ENCODE measurements at regions not wholly inside any gene's neighbourhood (a gene's known extent, or its start where the extent isn't known, plus 50 kb on each side); places are given as distances from the start of the nearest gene placed in this dataset.

- Histone ChIP-seq H3K4me1 (ENCODE audit: insufficient read depth, low read length, poor library complexity, severe bottlenecking) (no peaks in the 10 kb centered on the region), H3K9me2 (replicated peaks; ENCODE audit: low read depth, low read length) (no peaks in the 10 kb centered on the region), H3K27me3 (ENCODE audit: insufficient read depth, low read length, poor library complexity, severe bottlenecking) (peaks cover 3% of the 10 kb centered on the region), H3K79me2 (ENCODE audit: insufficient read depth, low read length) (no peaks in the 10 kb centered on the region), H3K4me2 (ENCODE audit: low read depth, low read length, poor library complexity, severe bottlenecking) (no peak overlapping the region), H3K9ac (ENCODE audit: low read depth, low read length, poor library complexity, severe bottlenecking) (no peak overlapping the region), H3K4me3 (ENCODE audit: low read length, poor library complexity, severe bottlenecking) (no peak overlapping the region), H3F3A (ENCODE audit: low read depth) (no peaks in the 10 kb centered on the region), H3K36me3 (ENCODE audit: insufficient read depth, low read length) (no peaks in the 10 kb centered on the region), H3K9me3 (ENCODE audit: insufficient read depth, low read depth, low read length) (peaks cover 10% of the 10 kb centered on the region; the same call in 1 of the 2 replicates), H2AFZ (ENCODE audit: low read length) (no peak overlapping the region), H4K20me1 (ENCODE audit: insufficient read depth, low read length, poor library complexity, severe bottlenecking) (no peaks in the 10 kb centered on the region)
- TF ChIP-seq EZH2phosphoT487 (IDR thresholded peaks at IDR 0.05; ENCODE audit: borderline replicate concordance) (no peak), CTCF (conservative IDR thresholded peaks at IDR 0.05; ENCODE audit: low read length) (no peak)
Measured at GRCh38 chr5:74538206-74538661, 102.3 kb downstream of the ENC1 start.

- Histone ChIP-seq H3K4me2 (ENCODE audit: low read depth, low read length, poor library complexity, severe bottlenecking) (no peak overlapping the region), H3K9me2 (replicated peaks; ENCODE audit: low read depth, low read length) (no peaks in the 10 kb centered on the region), H3F3A (ENCODE audit: low read depth) (no peaks in the 10 kb centered on the region), H3K36me3 (ENCODE audit: insufficient read depth, low read length) (no peaks in the 10 kb centered on the region), H2AFZ (ENCODE audit: low read length) (no peak overlapping the region), H3K27me3 (ENCODE audit: insufficient read depth, low read length, poor library complexity, severe bottlenecking) (peaks cover 3% of the 10 kb centered on the region), H3K4me1 (ENCODE audit: insufficient read depth, low read length, poor library complexity, severe bottlenecking) (no peaks in the 10 kb centered on the region), H3K9ac (ENCODE audit: low read depth, low read length, poor library complexity, severe bottlenecking) (no peak overlapping the region), H3K9me3 (ENCODE audit: insufficient read depth, low read depth, low read length) (peaks cover 16% of the 10 kb centered on the region; the same call in 1 of the 2 replicates), H3K4me3 (ENCODE audit: low read length, poor library complexity, severe bottlenecking) (no peak overlapping the region), H3K79me2 (ENCODE audit: insufficient read depth, low read length) (no peaks in the 10 kb centered on the region), H4K20me1 (ENCODE audit: insufficient read depth, low read length, poor library complexity, severe bottlenecking) (no peaks in the 10 kb centered on the region)
- TF ChIP-seq EZH2phosphoT487 (IDR thresholded peaks at IDR 0.05; ENCODE audit: borderline replicate concordance) = no peak
- TF ChIP-seq CTCF (conservative IDR thresholded peaks at IDR 0.05; ENCODE audit: low read length) = no peak
Measured at GRCh38 chr5:74536658-74537057, 103.9 kb downstream of the ENC1 start.

- no peak overlapping the region for H3K9ac ChIP-seq (ENCODE audit: low read depth, low read length, poor library complexity, severe bottlenecking)
- H3K4me1 ChIP-seq (ENCODE audit: insufficient read depth, low read length, poor library complexity, severe bottlenecking) = no peaks in the 10 kb centered on the region
- no peak for TF ChIP-seq EZH2phosphoT487 (IDR thresholded peaks at IDR 0.05; ENCODE audit: borderline replicate concordance)
- no peak overlapping the region for H3K4me3 ChIP-seq (ENCODE audit: low read length, poor library complexity, severe bottlenecking)
- no peaks in the 10 kb centered on the region for H3K9me2 ChIP-seq (replicated peaks; ENCODE audit: low read depth, low read length)
- H3K27me3 ChIP-seq (ENCODE audit: insufficient read depth, low read length, poor library complexity, severe bottlenecking) = peaks cover 1% of the 10 kb centered on the region
- no peaks in the 10 kb centered on the region for H3K36me3 ChIP-seq (ENCODE audit: insufficient read depth, low read length)
- H2AFZ ChIP-seq (ENCODE audit: low read length) = no peak overlapping the region
- H3K4me2 ChIP-seq (ENCODE audit: low read depth, low read length, poor library complexity, severe bottlenecking) = no peak overlapping the region
- H3K79me2 ChIP-seq (ENCODE audit: insufficient read depth, low read length) = no peaks in the 10 kb centered on the region
- peaks cover 16% of the 10 kb centered on the region; the same call in 1 of the 2 replicates for H3K9me3 ChIP-seq (ENCODE audit: insufficient read depth, low read depth, low read length)
- no peaks in the 10 kb centered on the region for H3F3A ChIP-seq (ENCODE audit: low read depth)
- H4K20me1 ChIP-seq (ENCODE audit: insufficient read depth, low read length, poor library complexity, severe bottlenecking) = no peaks in the 10 kb centered on the region
Measured at GRCh38 chr5:74535926-74536325, 104.6 kb downstream of the ENC1 start.

Measured in Loucy (cell line).